Hematopoietic multipotent progenitor cell treated with erythropoietin and hydrocortisone succinate and interleukin-3 and kit ligand, for 8 days (in vitro differentiated cells): ENCODE measurements at regions not wholly inside any gene's neighbourhood (a gene's known extent, or its start where the extent isn't known, plus 50 kb on each side); places are given as distances from the start of the nearest gene placed in this dataset.
"Not testable (repeated sequence)": the region's sequence is repeated elsewhere in the genome, so short reads cannot be mapped to it uniquely, and the experiment has no call there.

Source experiments
- DNase-seq: peaks from one replicate; pipeline ENCODE4 v3.0.0-alpha.2; 2015

DNA sequence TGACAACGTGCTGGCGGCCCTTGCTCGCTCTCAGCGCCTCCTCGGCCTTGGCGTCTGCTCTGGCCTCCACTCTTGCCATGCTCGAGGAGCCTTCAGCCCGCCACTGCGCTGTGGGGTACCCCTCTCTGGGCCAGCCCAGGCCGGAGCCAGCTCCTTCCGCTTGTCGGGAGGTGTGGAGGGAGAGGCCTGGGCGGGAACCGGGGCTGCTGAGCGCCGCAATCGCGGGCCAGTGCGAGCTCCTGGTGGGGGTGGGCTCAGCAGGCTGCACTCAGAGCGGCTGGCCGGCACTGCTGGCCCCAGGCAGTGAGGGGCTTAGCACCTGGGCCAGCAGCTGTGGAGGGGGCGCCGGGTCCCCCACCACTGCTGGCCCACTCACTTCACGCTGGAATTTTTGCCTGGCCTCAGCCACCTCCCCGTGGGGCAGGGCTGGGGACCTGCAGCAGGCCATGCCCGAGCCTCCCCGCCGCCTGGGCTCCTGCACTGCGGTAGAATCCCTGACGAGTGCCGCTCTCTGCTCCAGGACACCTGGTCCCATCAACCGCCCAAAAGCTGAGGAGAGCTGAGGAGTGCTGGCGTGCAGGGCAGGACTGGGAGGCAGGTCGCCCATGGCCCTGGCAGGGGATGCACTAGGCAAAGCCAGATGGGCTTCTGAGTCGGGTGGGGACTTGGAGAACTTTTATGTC lies 372.2 kb upstream of the NRG3 start:
- DNase-seq, result no peak

DNA sequence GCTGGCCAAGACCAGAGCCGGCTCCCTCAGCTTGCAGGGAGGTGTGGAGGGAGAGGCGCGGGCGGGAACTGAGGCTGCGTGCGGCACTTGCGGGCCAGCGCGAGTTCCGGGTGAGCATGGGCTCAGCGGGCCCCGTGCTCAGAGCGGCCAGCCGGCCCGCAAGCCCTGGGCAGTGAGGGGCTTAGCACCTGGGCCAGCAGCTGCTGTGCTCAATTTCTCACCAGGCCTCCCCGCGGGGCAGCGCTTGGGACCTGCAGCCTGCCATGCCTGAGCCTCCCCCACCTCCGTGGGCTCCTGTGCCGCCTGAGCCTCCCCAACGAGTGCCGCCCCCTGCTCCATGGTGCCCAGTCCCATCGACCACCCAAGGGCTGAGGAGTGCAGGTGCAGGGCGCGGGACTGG lies 369.2 kb upstream of the NRG3 start:
- not testable (repeated sequence) for DNase-seq

DNA sequence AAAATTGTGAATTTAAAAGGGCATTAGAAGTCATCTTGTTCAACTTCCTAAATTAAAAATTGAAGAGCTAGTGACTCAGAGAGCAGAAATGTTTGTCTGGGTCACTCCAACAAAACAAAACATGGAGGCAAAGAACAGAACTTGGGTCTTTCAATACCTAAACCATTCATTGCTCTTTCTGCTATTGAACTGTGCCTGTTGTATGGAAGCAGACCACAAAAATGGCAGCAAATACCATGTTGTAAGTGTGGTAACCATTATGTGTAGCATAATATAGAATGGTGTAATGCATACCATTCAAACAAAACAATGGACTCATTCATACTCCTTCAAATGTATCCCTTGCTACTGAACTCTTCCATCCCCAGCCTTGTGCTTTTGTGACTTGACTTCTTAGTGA lies 360.2 kb upstream of the NRG3 start:
- DNase-seq, result no peak

DNA sequence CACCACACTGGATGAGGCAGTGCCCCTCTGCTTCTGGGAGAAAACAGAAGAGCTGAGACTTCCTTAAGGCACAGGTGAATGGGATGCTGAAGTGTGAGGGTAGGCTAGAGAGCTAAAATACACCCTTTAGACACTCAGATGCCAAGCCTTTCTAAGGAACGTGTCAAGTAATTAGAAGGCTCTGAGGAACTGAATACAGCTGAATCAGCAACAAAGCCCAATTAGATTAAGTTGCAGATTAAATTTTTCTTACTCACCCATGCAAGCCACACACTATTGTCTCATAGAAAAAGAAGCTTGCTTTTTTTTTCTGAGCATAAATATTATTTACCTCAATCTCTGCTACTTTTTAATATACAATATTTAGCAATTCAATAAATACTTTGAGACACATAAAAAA lies 354.3 kb upstream of the NRG3 start:
- no peak for DNase-seq

DNA sequence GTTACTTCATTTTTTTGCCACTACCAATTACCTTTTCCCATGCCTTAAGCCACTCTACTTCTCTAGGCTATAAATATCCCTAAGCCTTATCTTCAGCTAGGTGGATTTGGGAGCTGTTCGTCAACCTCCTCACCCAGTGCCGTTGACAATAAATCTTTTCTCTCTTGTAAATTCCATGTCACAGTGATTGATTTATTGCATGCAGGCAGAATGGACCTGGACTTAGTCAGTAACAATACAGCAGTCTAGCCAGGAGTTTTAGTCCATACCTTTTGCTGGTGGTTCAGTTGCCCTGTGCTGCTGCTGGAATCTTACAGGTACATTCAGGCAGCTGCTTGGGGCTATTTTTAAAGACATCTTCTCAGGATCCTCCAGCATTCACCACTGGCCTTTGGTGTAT lies 350.5 kb upstream of the NRG3 start:
- DNase-seq, result no peak

DNA sequence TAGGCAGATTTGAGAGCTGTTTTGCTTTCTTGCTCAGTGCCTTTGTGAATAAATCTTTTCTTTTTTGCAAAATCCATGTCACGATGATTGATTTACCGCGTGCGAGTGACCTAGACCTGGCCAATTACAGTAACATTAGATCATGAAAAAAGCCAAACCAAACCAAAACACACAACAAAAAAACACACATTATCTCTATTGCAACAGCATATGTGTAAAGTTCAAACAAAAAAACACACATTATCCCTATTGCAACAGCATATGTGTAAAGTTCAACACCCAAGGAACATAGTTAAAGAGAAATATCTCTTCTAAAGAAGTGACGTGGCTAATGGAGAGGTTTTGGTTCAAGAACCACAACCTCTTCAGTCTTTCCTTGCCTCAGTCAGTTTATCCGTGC lies 342.6 kb upstream of the NRG3 start:
- DNase-seq, result no peak

DNA sequence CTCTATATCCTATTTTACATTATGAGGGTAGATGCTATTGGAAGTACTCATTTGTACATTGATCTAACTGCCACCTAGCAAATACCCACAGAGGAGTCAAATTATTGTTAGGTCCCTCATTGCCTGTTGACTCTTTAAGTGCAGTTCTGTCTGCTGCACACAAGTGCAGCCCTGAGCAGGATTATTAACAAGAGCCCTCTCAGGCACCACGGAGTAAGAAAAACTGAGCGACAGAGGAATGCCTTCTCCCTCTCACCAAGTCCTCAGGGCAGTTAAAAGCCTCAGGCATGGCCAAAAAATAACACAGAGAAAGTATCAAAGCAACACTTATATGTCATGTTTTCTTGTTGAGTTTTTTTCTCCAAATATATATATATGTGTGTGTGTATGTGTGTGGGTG lies 340.0 kb upstream of the NRG3 start:
- DNase-seq, result no peak

DNA sequence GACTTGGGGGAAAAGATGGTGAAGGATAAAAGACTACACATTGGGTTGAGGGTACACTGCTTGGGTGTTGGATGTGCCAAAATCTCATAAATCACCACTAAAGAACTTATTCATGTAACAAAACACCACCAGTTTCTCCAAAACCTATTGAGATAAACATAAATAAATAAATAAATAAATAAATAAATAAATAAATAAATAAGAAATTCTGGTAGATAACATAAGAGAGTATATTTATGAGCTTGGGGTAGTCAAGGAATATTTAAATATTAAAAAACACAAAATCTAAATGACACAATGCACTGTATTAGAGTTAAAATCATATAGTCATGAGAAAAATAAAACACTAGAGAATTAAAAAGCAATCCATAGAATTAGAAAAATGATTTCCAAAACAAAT lies 333.5 kb upstream of the NRG3 start:
- DNase-seq, result no peak

DNA sequence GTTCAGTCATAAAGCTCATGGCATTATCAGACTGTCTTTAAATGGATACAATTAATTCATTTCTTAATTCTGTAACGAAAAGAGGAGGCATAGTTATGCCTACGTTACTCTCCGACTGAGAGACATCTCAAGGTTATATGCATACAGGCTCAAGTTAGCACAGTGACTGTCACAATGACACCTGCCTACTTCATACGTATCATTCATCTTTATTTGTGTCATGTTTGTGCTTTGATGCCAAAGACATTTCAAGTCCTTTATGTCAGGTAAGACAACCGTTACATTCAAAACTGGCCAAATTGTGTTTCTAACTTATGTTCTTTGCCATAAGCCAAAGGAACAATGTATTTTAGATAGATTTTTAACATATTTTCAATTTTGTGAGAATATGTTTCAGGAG lies 328.8 kb upstream of the NRG3 start:
- no peak for DNase-seq

DNA sequence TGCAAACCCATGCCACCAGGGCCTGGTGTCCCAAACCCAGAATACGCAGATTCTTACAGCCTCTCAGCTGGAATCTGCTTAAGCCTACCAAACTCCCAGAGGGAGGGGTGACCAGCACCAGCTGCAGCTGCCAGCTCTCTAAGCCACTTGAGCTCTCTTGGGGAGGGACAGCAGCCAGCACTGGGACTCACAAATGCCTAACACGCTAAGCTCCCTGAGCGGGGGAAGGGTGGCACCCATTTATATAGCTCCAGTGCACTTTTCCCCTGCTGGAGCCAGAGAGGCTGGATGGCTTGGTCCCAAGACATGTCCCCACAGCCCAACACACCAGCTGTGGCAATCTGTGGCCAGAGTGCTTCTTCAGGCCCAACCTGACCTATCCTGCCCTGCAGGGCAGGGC lies 326.8 kb upstream of the NRG3 start:
- no peak for DNase-seq

DNA sequence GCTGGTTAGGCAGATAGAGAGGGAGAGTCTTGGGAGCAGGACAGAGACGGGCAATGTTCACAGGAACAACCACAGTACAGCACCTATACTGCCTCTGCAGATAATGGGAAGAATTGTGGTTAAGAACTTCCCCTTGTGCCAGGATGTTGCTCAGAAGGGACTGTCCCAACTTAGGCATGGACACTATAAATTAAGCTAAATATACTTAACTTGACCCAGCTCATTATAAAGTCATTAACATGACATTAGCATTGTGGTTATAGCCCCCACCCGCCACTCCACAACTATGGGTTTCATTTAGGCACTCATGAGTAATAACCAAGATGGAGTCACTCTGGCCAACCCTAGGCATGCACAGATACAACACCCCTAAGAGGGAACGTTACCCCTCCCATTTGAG lies 310.9 kb upstream of the NRG3 start:
- no peak for DNase-seq

DNA sequence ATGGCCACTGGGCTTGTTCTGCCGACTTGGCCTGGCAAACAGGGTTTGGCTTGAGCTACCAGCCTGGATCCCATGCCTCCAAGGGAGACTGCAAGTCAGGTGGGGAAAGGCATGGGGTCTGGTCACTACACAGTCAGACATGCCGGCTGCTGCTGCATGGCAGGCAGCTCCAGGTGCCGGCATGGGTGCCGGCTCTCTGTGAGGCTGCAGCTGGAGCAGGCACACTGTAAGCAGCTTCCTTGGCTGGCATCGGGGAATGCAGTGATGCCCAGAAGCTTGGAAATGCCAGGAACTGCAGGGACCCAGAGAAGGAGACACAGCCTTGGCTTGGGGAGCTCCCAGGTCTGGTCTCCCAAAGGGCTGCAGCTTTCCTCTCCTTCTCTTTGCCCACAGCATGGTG lies 305.5 kb upstream of the NRG3 start:
- DNase-seq, result no peak

DNA sequence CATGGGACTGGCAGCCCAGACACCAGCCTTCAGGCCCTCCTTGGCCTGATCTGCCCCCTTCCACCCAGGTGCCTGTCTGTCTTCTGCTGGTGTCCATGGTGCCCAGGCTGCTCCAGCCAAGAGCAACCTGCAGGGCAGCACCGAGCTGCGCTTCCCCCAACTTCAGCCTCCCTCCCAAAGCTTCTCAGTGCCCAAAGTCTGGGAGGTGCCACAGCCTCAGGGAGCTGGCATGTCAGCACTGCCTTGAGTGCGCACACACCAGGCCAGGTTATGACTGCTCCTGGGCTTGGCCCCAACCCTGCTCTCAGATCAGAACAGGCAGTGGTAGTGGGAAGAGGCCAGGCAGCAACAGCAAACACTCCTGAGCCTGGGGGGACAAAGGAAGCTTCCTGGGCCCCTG lies 304.6 kb upstream of the NRG3 start:
- DNase-seq, result no peak

DNA sequence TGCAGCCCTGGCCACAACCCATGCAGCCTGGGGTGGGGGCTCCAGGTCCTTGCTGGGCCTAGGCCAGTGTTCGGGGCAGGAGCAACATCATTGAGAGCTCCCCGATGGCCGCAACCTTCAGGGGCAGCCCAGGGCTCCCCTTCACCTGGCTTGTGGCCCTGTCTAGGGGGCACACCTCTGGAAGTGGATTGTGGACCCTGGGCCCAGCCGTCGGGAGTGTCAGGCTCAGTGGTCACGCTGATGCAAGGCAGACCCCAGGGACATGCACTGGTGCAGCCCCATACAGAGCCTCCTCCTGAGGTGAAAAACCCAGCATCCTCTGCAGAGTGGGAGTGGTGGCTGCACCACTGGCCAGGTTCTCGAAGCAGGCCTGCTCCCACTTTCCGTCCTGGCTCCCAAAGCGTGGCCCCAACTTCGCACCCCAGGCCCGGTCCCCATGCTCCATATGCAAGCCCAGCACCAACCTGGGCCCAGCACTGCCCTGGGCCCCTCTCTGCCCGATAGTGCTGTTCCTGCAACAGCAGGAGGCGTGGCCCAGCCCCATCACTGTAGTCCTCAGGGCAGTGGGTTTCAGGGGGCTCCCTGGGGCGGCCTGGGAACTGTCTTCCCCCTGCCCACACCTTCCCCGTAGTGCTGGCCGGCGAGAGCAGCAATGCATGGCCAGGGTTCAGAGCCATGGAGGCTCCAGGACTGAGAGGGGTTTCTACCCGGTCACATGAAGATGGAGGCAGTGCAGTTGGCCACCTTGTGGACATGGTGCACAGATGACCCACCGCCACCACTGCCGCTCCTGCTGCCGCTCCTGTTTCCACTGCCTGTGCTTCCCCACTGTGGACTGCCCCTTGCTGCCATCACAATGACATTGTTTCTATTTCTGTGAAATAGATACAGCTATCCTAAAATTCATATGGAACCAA lies 303.9 kb upstream of the NRG3 start:
- DNase-seq, result no peak

DNA sequence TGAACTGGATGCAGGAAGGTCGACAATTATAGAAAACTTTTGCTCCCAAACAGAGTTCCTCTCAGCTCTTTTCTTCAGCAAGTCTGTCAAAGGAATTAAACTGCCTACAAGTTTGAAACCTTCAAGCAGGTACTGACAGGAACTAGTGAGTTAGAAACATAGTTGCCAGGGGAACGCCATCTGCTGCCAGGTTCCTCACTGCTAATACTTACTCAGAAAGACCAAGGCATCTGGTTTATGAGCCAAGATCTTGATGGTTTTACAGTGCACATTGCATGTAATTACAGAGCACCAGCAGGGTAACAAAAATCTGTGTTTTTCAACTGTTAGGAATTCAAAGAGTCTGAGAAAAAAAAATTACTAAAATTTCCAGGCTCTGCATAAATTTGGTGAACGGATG lies 300.0 kb upstream of the NRG3 start:
- no peak for DNase-seq

DNA sequence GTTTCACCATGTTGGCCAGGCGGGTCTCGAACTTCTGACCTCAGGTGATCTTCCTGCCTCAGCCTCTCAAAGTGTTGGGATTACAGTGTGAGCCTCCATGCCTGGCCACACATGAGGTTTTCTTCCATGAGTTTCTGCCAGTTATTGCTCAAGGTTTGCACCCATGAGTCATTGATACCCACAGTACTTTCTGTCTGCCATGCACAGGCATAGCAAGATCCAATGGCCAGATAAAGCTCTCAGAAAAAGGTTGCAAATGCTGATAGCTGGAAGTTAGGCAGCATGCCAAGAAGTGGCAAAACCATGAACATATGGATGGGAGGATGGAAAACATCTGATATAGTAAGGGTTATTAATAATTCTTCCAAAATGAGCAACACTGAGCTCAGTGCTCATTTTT lies 298.7 kb upstream of the NRG3 start:
- peak; percentile 8 for DNase-seq

DNA sequence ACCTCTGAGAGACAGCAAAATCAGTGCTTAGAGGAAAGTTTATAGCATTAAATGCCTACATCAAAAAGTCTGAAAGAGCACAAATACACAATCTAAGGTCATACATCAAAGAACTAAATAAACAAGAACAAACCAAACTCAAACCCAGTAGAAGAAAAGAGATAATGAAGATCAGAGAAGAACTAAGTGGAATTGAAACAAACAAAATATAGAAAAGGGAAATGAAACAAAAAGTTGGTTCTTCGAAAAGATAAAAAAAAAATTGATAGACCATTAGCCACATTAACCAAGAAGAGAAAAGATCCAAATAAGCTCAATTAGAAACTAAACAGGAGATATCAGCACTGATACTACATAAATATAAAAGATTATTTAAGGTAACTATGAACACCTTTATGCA lies 280.0 kb upstream of the NRG3 start:
- no peak for DNase-seq

DNA sequence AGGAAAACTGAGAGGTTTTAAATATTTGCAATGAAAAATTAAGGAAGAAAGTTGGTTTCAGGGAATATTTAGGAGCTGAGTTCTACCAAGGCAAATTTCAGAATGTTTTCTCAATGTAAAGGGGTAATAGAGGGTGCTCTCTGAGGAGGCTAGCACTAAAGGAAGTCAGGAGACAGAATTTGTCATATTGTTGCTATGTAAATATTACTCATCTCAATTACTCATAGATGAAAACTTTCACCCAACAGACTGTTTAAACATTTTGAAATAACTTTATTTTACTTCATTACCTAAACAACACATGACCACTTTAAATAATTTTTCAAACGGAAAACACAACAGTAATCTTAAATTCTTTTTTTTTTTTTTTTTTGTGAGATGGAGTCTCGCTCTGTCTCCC lies 274.8 kb upstream of the NRG3 start:
- no peak for DNase-seq

DNA sequence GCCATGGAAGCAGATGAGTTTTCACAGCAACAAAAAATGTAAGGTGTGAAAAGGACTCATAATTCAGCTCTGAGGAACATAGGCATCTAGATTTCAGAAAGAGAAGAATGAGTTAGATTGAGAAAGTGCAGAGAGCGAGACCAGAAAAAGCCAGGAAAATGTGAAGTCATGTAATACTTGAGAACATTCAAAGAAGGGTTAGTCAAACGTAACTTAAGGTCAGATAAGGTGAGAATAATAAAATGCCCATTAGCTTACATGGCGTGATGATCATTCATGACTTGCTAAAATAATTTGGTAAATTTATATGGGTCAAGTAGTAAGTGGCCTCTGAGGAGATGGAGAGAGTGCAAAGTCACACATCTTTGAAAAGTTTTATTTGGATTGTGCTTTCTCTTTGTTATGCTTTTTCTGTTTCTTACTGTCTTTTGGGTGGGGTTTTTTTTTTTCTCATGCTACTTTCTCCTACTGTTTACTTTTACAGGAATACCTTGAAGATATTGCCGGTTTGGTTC lies 271.8 kb upstream of the NRG3 start:
- DNase-seq, result no peak

DNA sequence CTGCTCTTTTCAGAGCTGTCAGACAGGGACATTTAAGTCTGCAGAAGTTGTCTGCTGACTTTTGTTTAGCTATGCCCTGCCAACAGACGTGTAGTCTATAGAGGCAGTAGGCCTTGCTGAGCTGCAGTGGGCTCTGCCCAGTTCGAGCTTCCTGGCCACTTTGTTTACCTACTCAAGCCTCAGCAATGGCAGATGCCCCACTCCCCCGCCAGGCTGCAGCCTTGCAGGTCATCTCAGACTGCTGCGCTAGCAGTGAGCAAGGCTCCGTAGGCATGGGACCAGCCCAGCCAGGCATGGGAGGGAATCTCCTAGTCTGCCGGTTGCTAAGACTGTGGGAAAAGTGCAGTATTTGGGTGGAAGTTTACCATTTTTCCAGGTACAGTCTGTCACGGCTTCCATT lies 230.5 kb upstream of the NRG3 start:
- not testable (repeated sequence) for DNase-seq

DNA sequence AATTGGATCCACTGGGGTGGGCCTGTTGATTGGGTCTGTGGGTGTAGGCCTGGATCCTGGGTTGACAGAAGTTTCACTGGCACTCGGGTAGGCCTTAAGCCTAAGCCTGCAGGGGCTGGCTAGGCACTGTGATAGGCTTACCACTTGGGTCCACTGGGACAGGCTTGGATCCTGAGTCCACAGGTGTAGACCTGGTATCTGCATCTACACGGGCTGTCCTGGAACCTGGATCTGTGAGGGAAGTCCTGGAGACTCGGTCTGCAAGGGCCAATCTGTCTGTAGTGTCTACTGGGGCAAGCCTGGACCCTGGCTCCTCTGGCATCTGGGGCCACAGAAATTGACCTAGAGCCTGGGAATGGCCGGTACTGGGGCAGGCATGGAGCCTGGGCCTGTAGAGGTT lies 219.0 kb upstream of the NRG3 start:
- no peak for DNase-seq

DNA sequence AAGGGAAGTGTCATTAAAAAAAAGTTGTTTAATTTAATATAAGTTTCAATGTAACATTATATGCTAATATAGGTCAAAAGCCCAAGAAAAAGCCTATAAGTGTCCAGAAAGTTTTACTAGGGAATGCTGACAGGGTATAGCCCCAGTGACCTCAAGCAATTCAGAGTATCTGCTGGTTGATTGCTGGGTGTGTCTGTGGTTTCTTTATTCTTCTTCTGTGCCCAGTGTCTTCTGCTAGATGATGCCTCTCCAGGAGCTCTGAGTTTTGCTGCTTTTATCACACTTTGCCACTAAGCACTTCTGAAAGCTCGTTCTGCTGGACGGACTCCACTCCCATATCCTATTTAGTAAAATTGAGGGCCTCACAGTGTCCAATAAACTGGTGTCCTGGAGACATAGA lies 212.2 kb upstream of the NRG3 start:
- no peak for DNase-seq

DNA sequence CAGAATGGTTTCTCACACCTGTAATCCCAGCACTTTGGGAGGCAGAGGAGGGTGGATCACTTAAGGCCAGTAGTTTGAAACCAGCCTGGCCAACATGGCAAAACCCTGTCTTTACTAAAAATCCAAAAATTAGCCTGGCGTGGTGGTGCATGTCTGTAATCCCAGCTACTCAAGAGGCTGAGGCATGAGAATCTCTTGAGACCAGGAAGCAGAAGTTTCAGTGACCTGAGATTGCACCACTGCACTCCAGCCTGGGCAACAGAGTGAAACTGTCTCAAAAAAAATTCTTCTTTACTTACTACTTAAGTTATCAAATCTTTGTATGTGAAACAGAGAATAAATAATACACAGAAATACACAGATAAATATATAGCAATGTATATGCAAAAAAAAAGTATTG lies 210.2 kb upstream of the NRG3 start:
- not testable (repeated sequence) for DNase-seq

DNA sequence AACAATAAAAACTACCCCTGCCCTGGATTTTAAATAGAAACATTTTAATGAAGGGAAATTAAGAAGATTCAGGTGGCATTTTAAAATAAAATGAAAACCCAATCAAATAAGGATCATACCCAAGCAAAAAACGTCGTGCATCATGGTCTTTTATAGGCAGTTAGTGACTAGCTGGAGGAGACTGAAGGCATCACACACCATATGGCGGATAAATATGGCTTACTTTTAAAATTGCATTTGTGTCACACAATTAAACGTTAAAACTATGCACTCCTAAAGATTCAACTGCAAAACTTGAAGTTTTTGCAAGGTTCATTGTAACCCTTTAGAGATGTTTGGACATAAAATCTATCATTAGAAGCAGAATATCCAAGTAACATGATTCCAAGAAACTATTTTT lies 200.1 kb upstream of the NRG3 start:
- no peak for DNase-seq

DNA sequence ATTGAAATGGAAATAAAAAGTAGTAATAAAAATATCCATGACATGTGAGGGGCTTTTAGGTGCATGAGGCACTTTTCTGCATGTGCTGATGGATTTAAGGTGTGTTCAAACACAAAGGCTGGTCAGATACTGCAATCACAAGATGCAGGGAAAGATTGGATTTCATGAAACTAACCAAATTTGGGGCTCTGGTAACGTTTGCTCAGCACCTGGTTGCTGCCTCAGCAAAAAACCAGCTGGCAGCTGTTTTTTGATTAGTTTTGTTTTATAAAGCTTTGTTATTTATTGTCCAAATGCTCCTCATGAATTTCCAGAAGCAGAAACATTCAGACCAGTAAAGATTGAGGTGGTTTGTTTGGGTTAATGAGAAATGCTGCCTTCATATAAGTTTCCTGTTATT lies 195.7 kb upstream of the NRG3 start:
- DNase-seq, result no peak
